GM19463 (cell line): ENCODE measurements at regions not wholly inside any gene's neighbourhood (a gene's known extent, or its start where the extent isn't known, plus 50 kb on each side); places are given as distances from the start of the nearest gene placed in this dataset.

Experiments used
- ATAC-seq: cut with Tn5 transposase; IDR thresholded peaks from one replicate; pipeline ENCODE4 v1.9.1; 2021; ENCODE audit warnings: mild to moderate bottlenecking, moderate library complexity; ENCODE audit not compliant: unreplicated experiment

- no peak for ATAC-seq
Measured at GRCh38 chr6:74145931-74146330, 449.9 kb downstream of the CD109 start.

- no peak for ATAC-seq
Measured at GRCh38 chr6:74137911-74138310, 441.9 kb downstream of the CD109 start.

- ATAC-seq, result no peak
Measured at GRCh38 chr6:74134327-74134726, 438.3 kb downstream of the CD109 start.

- no peak for ATAC-seq
Measured at GRCh38 chr6:74133073-74133472, 437.1 kb downstream of the CD109 start.

- no peak for ATAC-seq
Measured at GRCh38 chr6:74130641-74131040, 434.6 kb downstream of the CD109 start.

GRCh38 chr6:74128536-74128935 lies 432.5 kb downstream of the CD109 start:
- ATAC-seq, result no peak

- no peak for ATAC-seq
Measured at GRCh38 chr6:74117113-74117512, 421.1 kb downstream of the CD109 start.

GRCh38 chr6:74115674-74116073 lies 419.7 kb downstream of the CD109 start:
- no peak for ATAC-seq

- ATAC-seq, result no peak
Measured at GRCh38 chr6:74114428-74114827, 418.4 kb downstream of the CD109 start.

- no peak for ATAC-seq
Measured at GRCh38 chr6:74113901-74114300, 417.9 kb downstream of the CD109 start.

- no peak for ATAC-seq
Measured at GRCh38 chr6:74103417-74103816, 407.4 kb downstream of the CD109 start.

GRCh38 chr6:74100719-74101287 lies 404.8 kb downstream of the CD109 start:
- no peak for ATAC-seq

- ATAC-seq, result no peak
Measured at GRCh38 chr6:74096329-74096728, 400.3 kb downstream of the CD109 start.

- no peak for ATAC-seq
Measured at GRCh38 chr6:74093361-74093760, 397.4 kb downstream of the CD109 start.

GRCh38 chr6:74091794-74092157 lies 395.8 kb downstream of the CD109 start:
- ATAC-seq, result no peak

- ATAC-seq, result no peak
Measured at GRCh38 chr6:74091136-74091793, 395.3 kb downstream of the CD109 start.

GRCh38 chr6:74087899-74088298 lies 391.9 kb downstream of the CD109 start:
- ATAC-seq, result no peak

- no peak for ATAC-seq
Measured at GRCh38 chr6:74075896-74076295, 379.9 kb downstream of the CD109 start.

- no peak for ATAC-seq
Measured at GRCh38 chr6:74075323-74075722, 379.3 kb downstream of the CD109 start.

GRCh38 chr6:74074645-74075044 lies 378.6 kb downstream of the CD109 start:
- no peak for ATAC-seq

- ATAC-seq, result no peak
Measured at GRCh38 chr6:74073999-74074398, 378.0 kb downstream of the CD109 start.

GRCh38 chr6:74073429-74073828 lies 377.4 kb downstream of the CD109 start:
- no peak for ATAC-seq

- ATAC-seq, result no peak
Measured at GRCh38 chr6:74071214-74071613, 375.2 kb downstream of the CD109 start.
